Mesodermal cell (in vitro differentiated cells): ENCODE measurements at regions not wholly inside any gene's neighbourhood (a gene's known extent, or its start where the extent isn't known, plus 50 kb on each side); places are given as distances from the start of the nearest gene placed in this dataset.

Experiments used
- H3K27ac ChIP-seq: 2 replicates; pipeline ENCODE4 v1.7.0; 2013; ENCODE audit warnings: mild to moderate bottlenecking, low read depth, low read length, moderate library complexity; ENCODE audit not compliant: severe bottlenecking
- H3K36me3 ChIP-seq: 2 replicates; pipeline ENCODE4 v1.7.1; 2013; ENCODE audit warnings: mild to moderate bottlenecking, low read length, moderate library complexity; ENCODE audit not compliant: control insufficient read depth, insufficient read depth
- H3K4me1 ChIP-seq: one replicate; pipeline ENCODE4 v1.7.1; 2013; ENCODE audit warnings: mild to moderate bottlenecking, low read length; ENCODE audit not compliant: insufficient read depth, control insufficient read depth, poor library complexity, severe bottlenecking
- H3K4me3 ChIP-seq: 2 replicates; pipeline ENCODE4 v1.7.0; 2013; ENCODE audit warnings: low read length, control low read depth, mild to moderate bottlenecking; ENCODE audit not compliant: insufficient read depth, poor library complexity, severe bottlenecking; ENCODE audit errors: extremely low read depth
- H3K9me3 ChIP-seq: 2 replicates; pipeline ENCODE4 v1.7.1; 2013; ENCODE audit warnings: mild to moderate bottlenecking, low read length, moderate library complexity; ENCODE audit not compliant: control insufficient read depth
- WGBS, 2 experiments: methylation state at CpG; one replicate each; pipeline ENCODE4 v1.1.5; 2013; ENCODE audit warnings: missing lambda C conversion rate in 2 of 2; ENCODE audit not compliant: insufficient coverage in 2 of 2; 5-methylcytosine and 5-hydroxymethylcytosine counted together

- Histone ChIP-seq H3K36me3 (no peaks in the 10 kb centered on the region), H3K4me3 (no peak overlapping the region), H3K4me1 (peaks cover 7% of the 10 kb centered on the region), H3K9me3 (no peaks in the 10 kb centered on the region), H3K27ac (no peak overlapping the region)
- 63 to 78% methylated on average over 2 of the region's 2 CpGs for WGBS, 2 experiments
These were observed 195.9 kb downstream of the MDFIC start for GRCh38 chr7:115117748-115118147.

GRCh38 chr7:115116773-115117715, 195.2 kb downstream of the MDFIC start:
- H3K4me3 ChIP-seq = no peak overlapping the region
- no peaks in the 10 kb centered on the region for H3K9me3 ChIP-seq
- no peaks in the 10 kb centered on the region for H3K4me1 ChIP-seq
- 80 to 100% methylated on average over 1 to 2 of the region's 5 CpGs for WGBS, 2 experiments
- no peaks in the 10 kb centered on the region for H3K36me3 ChIP-seq
- H3K27ac ChIP-seq = no peak overlapping the region

- Histone ChIP-seq H3K9me3 (no peaks in the 10 kb centered on the region), H3K4me1 (no peaks in the 10 kb centered on the region), H3K4me3 (no peak overlapping the region), H3K36me3 (no peaks in the 10 kb centered on the region), H3K27ac (no peak overlapping the region)
- 96 to 100% methylated on average over 1 to 2 of the region's 3 CpGs for WGBS, 2 experiments
These were observed 191.9 kb downstream of the MDFIC start for GRCh38 chr7:115113776-115114175.

GRCh38 chr7:115113131-115113530, 191.2 kb downstream of the MDFIC start:
- Histone ChIP-seq H3K27ac (no peak overlapping the region), H3K9me3 (no peaks in the 10 kb centered on the region), H3K4me1 (no peaks in the 10 kb centered on the region), H3K4me3 (no peak overlapping the region), H3K36me3 (no peaks in the 10 kb centered on the region)
- 50% methylated on average over 1 of the region's 3 CpGs; no CpG with 5 or more reads in 1 of the 2 experiments for WGBS, 2 experiments

GRCh38 chr7:115110523-115110922, 188.6 kb downstream of the MDFIC start:
- 83 to 100% methylated on average over 1 of the region's 1 CpG for WGBS, 2 experiments
- no peaks in the 10 kb centered on the region for H3K36me3 ChIP-seq
- H3K4me3 ChIP-seq = no peak overlapping the region
- no peaks in the 10 kb centered on the region for H3K9me3 ChIP-seq
- H3K4me1 ChIP-seq = no peaks in the 10 kb centered on the region
- no peak overlapping the region for H3K27ac ChIP-seq

GRCh38 chr7:115106316-115106715, 184.4 kb downstream of the MDFIC start:
- H3K36me3 ChIP-seq = no peaks in the 10 kb centered on the region
- 83 to 100% methylated on average over 1 of the region's 3 CpGs for WGBS, 2 experiments
- H3K27ac ChIP-seq = no peak overlapping the region
- H3K4me1 ChIP-seq = no peaks in the 10 kb centered on the region
- no peaks in the 10 kb centered on the region for H3K9me3 ChIP-seq
- no peak overlapping the region for H3K4me3 ChIP-seq

GRCh38 chr7:115102738-115103137, 180.8 kb downstream of the MDFIC start:
- no peaks in the 10 kb centered on the region for H3K9me3 ChIP-seq
- 86 to 100% methylated on average over 1 of the region's 2 CpGs for WGBS, 2 experiments

GRCh38 chr7:115101199-115101598, 179.3 kb downstream of the MDFIC start:
- no peak overlapping the region for H3K27ac ChIP-seq
- H3K4me1 ChIP-seq = peaks cover 15% of the 10 kb centered on the region
- no peak overlapping the region for H3K4me3 ChIP-seq
- no peaks in the 10 kb centered on the region for H3K36me3 ChIP-seq
- no peaks in the 10 kb centered on the region for H3K9me3 ChIP-seq

More at GRCh38 chr7:115102738-115103137, 180.8 kb downstream of the MDFIC start:
- H3K4me3 ChIP-seq = no peak overlapping the region
- peaks cover 9% of the 10 kb centered on the region for H3K4me1 ChIP-seq
- H3K36me3 ChIP-seq = no peaks in the 10 kb centered on the region
- no peak overlapping the region for H3K27ac ChIP-seq

- H3K9me3 ChIP-seq = no peaks in the 10 kb centered on the region
- peaks cover 15% of the 10 kb centered on the region for H3K4me1 ChIP-seq
- peak overlapping the region; percentile 20 for H3K27ac ChIP-seq
- no peak overlapping the region for H3K4me3 ChIP-seq
- 33 to 42% methylated on average over 1 of the region's 1 CpG for WGBS, 2 experiments
- H3K36me3 ChIP-seq = no peaks in the 10 kb centered on the region
These were observed 178.0 kb downstream of the MDFIC start for GRCh38 chr7:115099906-115100305.

- no peaks in the 10 kb centered on the region for H3K36me3 ChIP-seq
- peaks cover 15% of the 10 kb centered on the region for H3K4me1 ChIP-seq
- H3K27ac ChIP-seq = peak overlapping the region; percentile 58
- no peaks in the 10 kb centered on the region for H3K9me3 ChIP-seq
- WGBS, 2 experiments = no CpG with 5 or more reads among the region's 3 CpGs
- H3K4me3 ChIP-seq = no peak overlapping the region
These were observed 175.3 kb downstream of the MDFIC start for GRCh38 chr7:115097175-115097671.

GRCh38 chr7:115096262-115096661, 174.4 kb downstream of the MDFIC start:
- Histone ChIP-seq H3K4me1 (peaks cover 15% of the 10 kb centered on the region), H3K9me3 (no peaks in the 10 kb centered on the region), H3K36me3 (no peaks in the 10 kb centered on the region), H3K27ac (no peak overlapping the region), H3K4me3 (no peak overlapping the region)
- WGBS, 2 experiments = 100% methylated on average over 1 of the region's 1 CpG; no CpG with 5 or more reads in 1 of the 2 experiments
